ENCODE measurements at regions not wholly inside any gene's neighbourhood (a gene's known extent, or its start where the extent isn't known, plus 50 kb on each side); places are given as distances from the start of the nearest gene placed in this dataset.

GRCh38 chr11:76276781-76277155 lies 70.5 kb upstream of the WNT11 start:
- TF ChIP-seq, protein P1, sequence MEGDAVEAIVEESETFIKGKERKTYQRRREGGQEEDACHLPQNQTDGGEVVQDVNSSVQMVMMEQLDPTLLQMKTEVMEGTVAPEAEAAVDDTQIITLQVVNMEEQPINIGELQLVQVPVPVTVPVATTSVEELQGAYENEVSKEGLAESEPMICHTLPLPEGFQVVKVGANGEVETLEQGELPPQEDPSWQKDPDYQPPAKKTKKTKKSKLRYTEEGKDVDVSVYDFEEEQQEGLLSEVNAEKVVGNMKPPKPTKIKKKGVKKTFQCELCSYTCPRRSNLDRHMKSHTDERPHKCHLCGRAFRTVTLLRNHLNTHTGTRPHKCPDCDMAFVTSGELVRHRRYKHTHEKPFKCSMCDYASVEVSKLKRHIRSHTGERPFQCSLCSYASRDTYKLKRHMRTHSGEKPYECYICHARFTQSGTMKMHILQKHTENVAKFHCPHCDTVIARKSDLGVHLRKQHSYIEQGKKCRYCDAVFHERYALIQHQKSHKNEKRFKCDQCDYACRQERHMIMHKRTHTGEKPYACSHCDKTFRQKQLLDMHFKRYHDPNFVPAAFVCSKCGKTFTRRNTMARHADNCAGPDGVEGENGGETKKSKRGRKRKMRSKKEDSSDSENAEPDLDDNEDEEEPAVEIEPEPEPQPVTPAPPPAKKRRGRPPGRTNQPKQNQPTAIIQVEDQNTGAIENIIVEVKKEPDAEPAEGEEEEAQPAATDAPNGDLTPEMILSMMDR (IDR thresholded peaks at IDR 0.05) = no peak
- no peak for TF ChIP-seq EZH2 (IDR thresholded peaks at IDR 0.05)

Measured in neural progenitor cell (in vitro differentiated cells).